AG04449 (cell line): ENCODE measurements at regions not wholly inside any gene's neighbourhood (a gene's known extent, or its start where the extent isn't known, plus 50 kb on each side); places are given as distances from the start of the nearest gene placed in this dataset.
"Not testable (repeated sequence)": the region's sequence is repeated elsewhere in the genome, so short reads cannot be mapped to it uniquely, and the experiment has no call there.

Source experiments
- CTCF ChIA-PET: fragments of 350-600 bp; formaldehyde crosslinking; extraction: SDS; loops from one replicate; lab custom pipeline; 2021; ENCODE audit warnings: antibody characterized with exemption; lab: Yijun Ruan, JAX
- POLR2A ChIA-PET: fragments of 400-600, 350-600 bp; formaldehyde crosslinking; extraction: SDS; loops from one replicate; lab custom pipeline; 2020; ENCODE audit warnings: antibody characterized with exemption, inconsistent platforms; lab: Yijun Ruan, JAX
- DNase-seq: peaks from one replicate; pipeline ENCODE4 v3.0.0-alpha.2; 2010; ENCODE audit warnings: low read depth, low spot score
- H3K4me3 ChIP-seq: 2 replicates; pipeline ENCODE4 v1.5.1; 2011; ENCODE audit warnings: low read depth, mild to moderate bottlenecking, control low read depth, low read length
- CTCF ChIP-seq: IDR thresholded peaks from one replicate; pipeline ENCODE4 v1.5.1; 2011; ENCODE audit warnings: mild to moderate bottlenecking, moderate library complexity, low read length, control low read depth, inconsistent platforms; ENCODE audit not compliant: insufficient read depth; ENCODE audit errors: missing control alignments

GRCh38 chrY:7292113-7292512 is 380.6 kb upstream of the AMELY start:
- DNase-seq = no peak
- ChIA-PET CTCF (no interaction called here), POLR2A (no interaction called here)
- H3K4me3 ChIP-seq = no peak overlapping the region
- no peak for TF ChIP-seq CTCF

GRCh38 chrY:7289889-7290833 is 378.6 kb upstream of the AMELY start:
- CTCF ChIA-PET = no interaction called here
- H3K4me3 ChIP-seq = no peak overlapping the region
- POLR2A ChIA-PET = no interaction called here
- DNase-seq = no peak
- TF ChIP-seq CTCF = no peak

- no peak for DNase-seq
- POLR2A ChIA-PET = no interaction called here
- CTCF ChIA-PET = no interaction called here
- no peak for TF ChIP-seq CTCF
- no peak overlapping the region for H3K4me3 ChIP-seq
Measured at GRCh38 chrY:7288611-7289010, 377.1 kb upstream of the AMELY start.

GRCh38 chrY:7287963-7288362 is 376.4 kb upstream of the AMELY start:
- POLR2A ChIA-PET, H3K4me3 ChIP-seq, DNase-seq, CTCF ChIA-PET: not testable (repeated sequence)

GRCh38 chrY:7285388-7285787 is 373.8 kb upstream of the AMELY start:
- ChIA-PET CTCF (no interaction called here), POLR2A (no interaction called here)
- DNase-seq = no peak
- no peak overlapping the region for H3K4me3 ChIP-seq
- TF ChIP-seq CTCF = no peak

GRCh38 chrY:7283001-7283400 is 371.4 kb upstream of the AMELY start:
- TF ChIP-seq CTCF = no peak
- DNase-seq = no peak
- ChIA-PET POLR2A (no interaction called here), CTCF (no interaction called here)
- H3K4me3 ChIP-seq = no peak overlapping the region

GRCh38 chrY:7280151-7280740 is 368.7 kb upstream of the AMELY start:
- DNase-seq, H3K4me3 ChIP-seq, POLR2A ChIA-PET, CTCF ChIA-PET: not testable (repeated sequence)
